ENCODE measurements at regions not wholly inside any gene's neighbourhood (a gene's known extent, or its start where the extent isn't known, plus 50 kb on each side); places are given as distances from the start of the nearest gene placed in this dataset.

- H3K9me2 ChIP-seq (replicated peaks; ENCODE audit: low read length): no peaks in the 10 kb centered on the region
- TF ChIP-seq EZH2phosphoT487 (IDR thresholded peaks at IDR 0.05; ENCODE audit: borderline replicate concordance, low read length) (no peak), EZH2 (IDR thresholded peaks at IDR 0.05; ENCODE audit: low read length, unreplicated experiment) (no peak), CTCF (conservative IDR thresholded peaks at IDR 0.05; ENCODE audit: low read depth, low read length) (no peak)
- H4K20me1 ChIP-seq (ENCODE audit: low read length): no peaks in the 10 kb centered on the region
- H3K4me2 ChIP-seq (ENCODE audit: low read length): no peak overlapping the region
- DNase-seq (no peak), ATAC-seq (no peak)
- no peaks in the 10 kb centered on the region for H3K79me2 ChIP-seq (ENCODE audit: low read length)
- no peaks in the 10 kb centered on the region for H3K9me3 ChIP-seq (ENCODE audit: low read length)
- H3K27me3 ChIP-seq (ENCODE audit: low read length): no peaks in the 10 kb centered on the region
- CTCF ChIA-PET: no interaction called here
- no peak overlapping the region for H2AFZ ChIP-seq (ENCODE audit: low read length)
- H3K27ac ChIP-seq (ENCODE audit: low read length): no peak overlapping the region
- intact Hi-C loops (cut with micrococcal nuclease): no loop called here
- BruUV-seq (replicated peaks): no TSS peak
- H3K4me1 ChIP-seq (ENCODE audit: insufficient read depth, low read length): no peaks in the 10 kb centered on the region
- H3K9ac ChIP-seq (ENCODE audit: low read length): no peak overlapping the region
- H3F3A ChIP-seq (ENCODE audit: low read length, unreplicated experiment): no peaks in the 10 kb centered on the region
- H3K36me3 ChIP-seq (ENCODE audit: low read depth, low read length): no peaks in the 10 kb centered on the region
- POLR2A ChIA-PET (ENCODE audit: unreplicated experiment): no interaction called here
- H3K4me3 ChIP-seq (ENCODE audit: low read length): no peak overlapping the region
Observed at GRCh38 chr11:29361369-29361768, 655.5 kb downstream of the KCNA4 start.

GRCh38 chr11:29353833-29354232 lies 663.0 kb downstream of the KCNA4 start:
- no peak overlapping the region for H3K4me3 ChIP-seq (ENCODE audit: low read length)
- H3K27me3 ChIP-seq (ENCODE audit: low read length): no peaks in the 10 kb centered on the region
- no peaks in the 10 kb centered on the region for H3K36me3 ChIP-seq (ENCODE audit: low read depth, low read length)
- ChIA-PET CTCF (no interaction called here), POLR2A (ENCODE audit: unreplicated experiment) (no interaction called here)
- H3K4me2 ChIP-seq (ENCODE audit: low read length): no peak overlapping the region
- H3K9ac ChIP-seq (ENCODE audit: low read length): no peak overlapping the region
- BruUV-seq (replicated peaks): no TSS peak
- H3K4me1 ChIP-seq (ENCODE audit: insufficient read depth, low read length): no peaks in the 10 kb centered on the region
- H4K20me1 ChIP-seq (ENCODE audit: low read length): no peaks in the 10 kb centered on the region
- DNase-seq (no peak), ATAC-seq (no peak)
- H3K9me3 ChIP-seq (ENCODE audit: low read length): no peaks in the 10 kb centered on the region
- intact Hi-C loops (cut with micrococcal nuclease): no loop called here
- H3F3A ChIP-seq (ENCODE audit: low read length, unreplicated experiment): no peaks in the 10 kb centered on the region
- H3K9me2 ChIP-seq (replicated peaks; ENCODE audit: low read length): no peaks in the 10 kb centered on the region
- no peak overlapping the region for H2AFZ ChIP-seq (ENCODE audit: low read length)
- no peaks in the 10 kb centered on the region for H3K79me2 ChIP-seq (ENCODE audit: low read length)
- TF ChIP-seq CTCF (conservative IDR thresholded peaks at IDR 0.05; ENCODE audit: low read depth, low read length) (no peak), EZH2 (IDR thresholded peaks at IDR 0.05; ENCODE audit: low read length, unreplicated experiment) (no peak), EZH2phosphoT487 (IDR thresholded peaks at IDR 0.05; ENCODE audit: borderline replicate concordance, low read length) (no peak)
- H3K27ac ChIP-seq (ENCODE audit: low read length): no peak overlapping the region

GRCh38 chr11:29352273-29352795 lies 664.5 kb downstream of the KCNA4 start:
- Histone ChIP-seq H3K27ac (ENCODE audit: low read length) (no peak overlapping the region), H3F3A (ENCODE audit: low read length, unreplicated experiment) (no peaks in the 10 kb centered on the region), H3K27me3 (ENCODE audit: low read length) (no peaks in the 10 kb centered on the region), H3K9ac (ENCODE audit: low read length) (no peak overlapping the region), H3K9me2 (replicated peaks; ENCODE audit: low read length) (no peaks in the 10 kb centered on the region), H3K36me3 (ENCODE audit: low read depth, low read length) (no peaks in the 10 kb centered on the region), H3K79me2 (ENCODE audit: low read length) (no peaks in the 10 kb centered on the region), H3K4me1 (ENCODE audit: insufficient read depth, low read length) (no peaks in the 10 kb centered on the region), H2AFZ (ENCODE audit: low read length) (no peak overlapping the region), H3K9me3 (ENCODE audit: low read length) (no peaks in the 10 kb centered on the region), H3K4me3 (ENCODE audit: low read length) (no peak overlapping the region), H4K20me1 (ENCODE audit: low read length) (no peaks in the 10 kb centered on the region), H3K4me2 (ENCODE audit: low read length) (no peak overlapping the region)
- ChIA-PET POLR2A (ENCODE audit: unreplicated experiment) (no interaction called here), CTCF (no interaction called here)
- BruUV-seq (replicated peaks): no TSS peak
- intact Hi-C loops (cut with micrococcal nuclease): no loop called here
- ATAC-seq (no peak), DNase-seq (no peak)
- TF ChIP-seq CTCF (conservative IDR thresholded peaks at IDR 0.05; ENCODE audit: low read depth, low read length) (no peak), EZH2 (IDR thresholded peaks at IDR 0.05; ENCODE audit: low read length, unreplicated experiment) (no peak), EZH2phosphoT487 (IDR thresholded peaks at IDR 0.05; ENCODE audit: borderline replicate concordance, low read length) (no peak)
